HepG2 (cell line): ENCODE measurements at regions not wholly inside any gene's neighbourhood (a gene's known extent, or its start where the extent isn't known, plus 50 kb on each side); places are given as distances from the start of the nearest gene placed in this dataset.

Experiments
- ATAC-seq: fragments of 200-7000 bp; cut with Tn5 transposase; 3 replicates; pipeline ENCODE4 v1.9.1; 2020; ENCODE audit warnings: mild to moderate bottlenecking, moderate library complexity
- BruUV-seq: library from RNA; stranded (reverse); fragments of 400-500 nt; replicated peaks from 2 replicates; lab custom pipeline; 2021; lab: Mats Ljungman, UMichigan
- CTCF ChIA-PET: fragments of 300-600 bp; formaldehyde crosslinking; extraction: SDS; loops from one replicate; lab custom pipeline; 2021; ENCODE audit warnings: low total read pairs, inconsistent platforms, low intra/inter-chr PET ratio; lab: Yijun Ruan, JAX
- POLR2A ChIA-PET: fragments of 350-600 bp; sonication (Branson Sonifier 250); formaldehyde crosslinking; loops from one replicate; lab custom pipeline; 2020; ENCODE audit warnings: antibody characterized with exemption, inconsistent platforms; lab: Yijun Ruan, JAX
- DNase-seq: peaks from one replicate; pipeline ENCODE4 v3.0.0-alpha.2; 2015; ENCODE audit warnings: low spot score
- FAIRE-seq: peaks from 3 replicates; lab custom pipeline; 2011; peaks lifted over from hg19 to GRCh38; lab: Jason Lieb, UNC
- H2AFZ ChIP-seq: one replicate; pipeline ENCODE4 v1.6.1; 2011; ENCODE audit warnings: low read length, inconsistent platforms
- H3K27ac ChIP-seq: fragments of 300-600 bp; 3 replicates; pipeline ENCODE4 v1.8.0; 2011; ENCODE audit warnings: mixed run types, mild to moderate bottlenecking, mixed read lengths, low read length, inconsistent platforms; ENCODE audit not compliant: insufficient read depth; ENCODE audit errors: extremely low read length
- H3K27me3 ChIP-seq, 2 experiments: fragments of 200-600 bp in 1 of 2; 2 replicates in 1 of 2; 3 replicates in 1 of 2; pipeline versions ENCODE4 v1.6.0 to v1.8.0; 2011; ENCODE audit warnings: low read length in 2 of 2, mild to moderate bottlenecking in 2 of 2, moderate library complexity in 2 of 2, inconsistent platforms in 1 of 2; ENCODE audit not compliant: insufficient read depth in 2 of 2, control insufficient read depth in 1 of 2
- H3K36me3 ChIP-seq, 2 experiments: fragments of 200-600 bp in 1 of 2; replicated peaks in 1 of 2; 2 replicates in 1 of 2; 3 replicates in 1 of 2; pipeline versions ENCODE4 v1.5.1 to v1.8.0; 2011; ENCODE audit warnings: low read length in 2 of 2, inconsistent platforms in 1 of 2; ENCODE audit not compliant: insufficient read depth in 2 of 2, control insufficient read depth in 1 of 2
- H3K4me1 ChIP-seq: 2 replicates; pipeline ENCODE4 v1.5.1; 2012; ENCODE audit warnings: low read length, inconsistent platforms; ENCODE audit not compliant: insufficient read depth
- H3K4me2 ChIP-seq: 2 replicates; pipeline ENCODE4 v1.6.0; 2011; ENCODE audit warnings: low read depth, low read length, inconsistent platforms
- H3K4me3 ChIP-seq, 3 experiments: fragments of 200-600 bp in 1 of 3; sonication (generic), shearing (Covaris generic) in 1 of 3; replicated peaks in 1 of 3; 2 replicates each; pipeline ENCODE4 v1.5.1; 2011 to 2016; ENCODE audit warnings: low read length in 3 of 3, inconsistent platforms in 2 of 3, low read depth in 2 of 3, mild to moderate bottlenecking in 2 of 3, control low read depth in 1 of 3, mixed read lengths in 1 of 3; ENCODE audit not compliant: insufficient read depth in 1 of 3
- H3K79me2 ChIP-seq: one replicate; pipeline ENCODE4 v1.6.1; 2011; ENCODE audit warnings: low read length, inconsistent platforms; ENCODE audit not compliant: insufficient read depth
- H3K9ac ChIP-seq: 2 replicates; pipeline ENCODE4 v1.6.0; 2011; ENCODE audit warnings: mild to moderate bottlenecking, low read depth, low read length, inconsistent platforms; ENCODE audit not compliant: insufficient read depth
- H3K9me3 ChIP-seq: 2 replicates; pipeline ENCODE4 v1.5.1; 2012; ENCODE audit warnings: mild to moderate bottlenecking, low read length
- H4K20me1 ChIP-seq: 2 replicates; pipeline ENCODE4 v1.6.0; 2011; ENCODE audit warnings: inconsistent platforms, mild to moderate bottlenecking, low read length, moderate library complexity; ENCODE audit not compliant: insufficient read depth
- ARID4A ChIP-seq: sonication (generic); formaldehyde crosslinking; IDR thresholded peaks from 2 replicates; pipeline ENCODE4 v1.5.0; 2020; ENCODE audit warnings: mild to moderate bottlenecking, missing genetic modification reagents, borderline replicate concordance
- BCL3 ChIP-seq: sonication (generic); formaldehyde crosslinking; IDR thresholded peaks from 2 replicates; pipeline ENCODE4 v1.5.1; 2020; ENCODE audit warnings: mild to moderate bottlenecking, missing genetic modification reagents, moderate library complexity
- ETS1 ChIP-seq: sonication (generic); formaldehyde crosslinking; IDR thresholded peaks from 2 replicates; pipeline ENCODE4 v1.4.0; 2020; ENCODE audit warnings: missing genetic modification reagents
- GFI1 ChIP-seq: sonication (generic); formaldehyde crosslinking; IDR thresholded peaks from 2 replicates; pipeline ENCODE4 v1.5.0; 2020; ENCODE audit warnings: missing genetic modification reagents, mild to moderate bottlenecking, borderline replicate concordance
- GPN1 ChIP-seq: sonication (generic); formaldehyde crosslinking; IDR thresholded peaks from 2 replicates; pipeline ENCODE4 v1.5.1; 2020; ENCODE audit warnings: missing genetic modification reagents, borderline replicate concordance
- KDM5B ChIP-seq: sonication (generic); formaldehyde crosslinking; IDR thresholded peaks from 2 replicates; pipeline ENCODE4 v1.4.0; 2020; ENCODE audit warnings: missing genetic modification reagents, mild to moderate bottlenecking, borderline replicate concordance
- KLF15 ChIP-seq: sonication (generic); formaldehyde crosslinking; IDR thresholded peaks from 2 replicates; pipeline ENCODE4 v1.8.1; 2023; ENCODE audit warnings: borderline replicate concordance, mild to moderate bottlenecking, inconsistent platforms, missing genetic modification reagents, mixed read lengths
- KLF6 ChIP-seq: IDR thresholded peaks from 2 replicates; pipeline ENCODE4 v1.8.0; 2016; ENCODE audit warnings: missing biosample characterization, missing genetic modification reagents
- NCOA1 ChIP-seq: sonication (generic); formaldehyde crosslinking; IDR thresholded peaks from 2 replicates; pipeline ENCODE4 v1.9.0; 2021; ENCODE audit warnings: missing genetic modification reagents
- RBM22 ChIP-seq: fragments of 200-400 bp; formaldehyde crosslinking; optimal IDR thresholded peaks from 2 replicates; pipeline ENCODE3; 2017; ENCODE audit warnings: mild to moderate bottlenecking, low read length, moderate library complexity
- SCMH1 ChIP-seq: sonication (generic); formaldehyde crosslinking; IDR thresholded peaks from 2 replicates; pipeline ENCODE4 v1.9.0; 2021; ENCODE audit warnings: missing genetic modification reagents, mild to moderate bottlenecking, borderline replicate concordance
- SNRNP70 ChIP-seq: fragments of 200-400 bp; formaldehyde crosslinking; IDR thresholded peaks from 2 replicates; pipeline ENCODE4 v1.6.1; 2017; ENCODE audit warnings: mild to moderate bottlenecking, low read depth, low read length, moderate library complexity
- SRSF1 ChIP-seq: fragments of 200-400 bp; formaldehyde crosslinking; optimal IDR thresholded peaks from 2 replicates; pipeline ENCODE3; 2017; ENCODE audit warnings: mild to moderate bottlenecking, low read depth, low read length, moderate library complexity
- ZNF224 ChIP-seq: sonication (generic); formaldehyde crosslinking; IDR thresholded peaks from 2 replicates; pipeline ENCODE4 v1.5.0; 2020; ENCODE audit warnings: mild to moderate bottlenecking, missing genetic modification reagents
- ZNF343 ChIP-seq: sonication (generic); formaldehyde crosslinking; IDR thresholded peaks from 2 replicates; pipeline ENCODE4 v1.4.0; 2020; ENCODE audit warnings: mild to moderate bottlenecking, missing genetic modification reagents
- ZNF354B ChIP-seq: sonication (generic); formaldehyde crosslinking; IDR thresholded peaks from 2 replicates; pipeline ENCODE4 v1.8.0; 2022; ENCODE audit warnings: mild to moderate bottlenecking, missing genetic modification reagents
- ZNF83 ChIP-seq: sonication (generic); formaldehyde crosslinking; IDR thresholded peaks from 2 replicates; pipeline ENCODE4 v1.4.0; 2020; ENCODE audit warnings: missing genetic modification reagents, mild to moderate bottlenecking, borderline replicate concordance
- WGBS: methylation state at CpG from one replicate; pipeline ENCODE4 v1.1.6; 2017; ENCODE audit warnings: low lambda C conversion rate; 5-methylcytosine and 5-hydroxymethylcytosine counted together
- in situ Hi-C: cut with HindIII; loops from 2 replicates; pipeline ENCODE4 v1.10.0; 2017; ENCODE audit warnings: low pct_unique_long_range_greater_than_20kb; ENCODE audit not compliant: extremely low pct_ligation_motif_present
- intact Hi-C: fragments of 100-400 bp; cut with micrococcal nuclease; formaldehyde crosslinking; loops from one replicate; pipeline ENCODE4 v1.10.0; 2022; ENCODE audit not compliant: unreplicated experiment

- FAIRE-seq (no peak), ATAC-seq (peak; percentile 37; the same call in 2 of the 3 replicates), DNase-seq (no peak)
- no peak overlapping the region for H3K9ac ChIP-seq
- no peaks in the 10 kb centered on the region for H3K4me1 ChIP-seq
- no peak overlapping the region for H3K4me2 ChIP-seq
- H3K9me3 ChIP-seq, result no peaks in the 10 kb centered on the region
- no peak overlapping the region for H3K27ac ChIP-seq
- 0% methylated on average over 2 of the region's 2 CpGs for WGBS
- H4K20me1 ChIP-seq, result no peaks in the 10 kb centered on the region
- no peak overlapping the region for H2AFZ ChIP-seq
- no peaks in the 10 kb centered on the region for H3K79me2 ChIP-seq
- no peaks in the 10 kb centered on the region for H3K36me3 ChIP-seq
- POLR2A ChIA-PET, result no interaction called here
- in situ Hi-C loops, result no loop called here
- CTCF ChIA-PET, result no interaction called here
- H3K27me3 ChIP-seq, result no peaks in the 10 kb centered on the region
- no peak for TF ChIP-seq ZNF343
- no peak for TF ChIP-seq GFI1
- TF ChIP-seq SNRNP70, result no peak
- no peak for TF ChIP-seq GPN1
- no peak for TF ChIP-seq ARID4A (CRISPR knock-in tag)
- TF ChIP-seq ZNF354B (CRISPR knock-in tag), result no peak
- TF ChIP-seq BCL3 (CRISPR knock-in tag), result no peak
- no peak for TF ChIP-seq SRSF1
- no peak for TF ChIP-seq ZNF224 (CRISPR knock-in tag)
- no peak for TF ChIP-seq NCOA1 (CRISPR knock-in tag)
- no peak for TF ChIP-seq KLF15
- no peak for TF ChIP-seq SCMH1 (CRISPR knock-in tag)
- TF ChIP-seq KDM5B (CRISPR knock-in tag), result no peak
- no peak for TF ChIP-seq ZNF83 (CRISPR knock-in tag)
- TF ChIP-seq RBM22, result no peak
- TF ChIP-seq KLF6 (CRISPR knock-in tag), result no peak
- TF ChIP-seq ETS1, result no peak
- no TSS peak for BruUV-seq
- intact Hi-C loops, result no loop called here
- H3K4me3 ChIP-seq, result no peak overlapping the region
These were observed 1062.2 kb upstream of the EPHA6 start for GRCh38 chr3:95752199-95752598.
